Uterus (tissue), 2 donors: ENCODE measurements at regions not wholly inside any gene's neighbourhood (a gene's known extent, or its start where the extent isn't known, plus 50 kb on each side); places are given as distances from the start of the nearest gene placed in this dataset.

Source experiments
- POLR2A ChIP-seq, 2 donors: fragments of 450-650 bp; IDR thresholded peaks; one replicate each; pipeline ENCODE4 v1.6.1; 2016; ENCODE audit warnings: antibody characterized with exemption in 2 of 2, mild to moderate bottlenecking in 1 of 2, moderate library complexity in 1 of 2
- TF ChIP-seq, protein P1 (sequence below), 4 experiments: fragments of 200-600 bp in 2 of 4; fragments of 450-650 bp in 2 of 4; sonication (generic) in 2 of 4; IDR thresholded peaks; one replicate each; pipeline ENCODE4 v1.5.1; 2016 to 2019; ENCODE audit warnings: antibody characterized with exemption in 4 of 4, mild to moderate bottlenecking in 2 of 4, moderate library complexity in 1 of 4

DNA sequence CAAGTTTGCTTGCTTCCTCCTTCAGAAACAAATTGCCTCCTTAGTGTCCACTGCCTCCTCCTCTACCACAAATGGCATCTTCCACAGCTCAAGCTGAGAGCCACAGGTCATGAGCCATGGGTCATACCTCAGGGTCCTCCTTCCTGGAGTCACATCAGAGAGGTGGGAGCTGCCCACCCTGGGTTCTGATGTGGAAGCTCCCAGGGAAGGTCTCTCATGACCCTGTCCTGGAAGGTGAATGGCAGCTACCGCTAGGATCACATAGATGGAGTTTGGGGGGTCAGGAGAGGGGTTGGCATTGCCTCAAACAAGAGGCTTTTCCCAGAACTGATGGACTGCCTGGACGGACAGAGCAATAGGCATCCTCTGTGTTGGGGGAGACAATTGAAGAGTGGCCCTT lies 321.4 kb downstream of the MATN1 start:
- TF ChIP-seq, protein P1, sequence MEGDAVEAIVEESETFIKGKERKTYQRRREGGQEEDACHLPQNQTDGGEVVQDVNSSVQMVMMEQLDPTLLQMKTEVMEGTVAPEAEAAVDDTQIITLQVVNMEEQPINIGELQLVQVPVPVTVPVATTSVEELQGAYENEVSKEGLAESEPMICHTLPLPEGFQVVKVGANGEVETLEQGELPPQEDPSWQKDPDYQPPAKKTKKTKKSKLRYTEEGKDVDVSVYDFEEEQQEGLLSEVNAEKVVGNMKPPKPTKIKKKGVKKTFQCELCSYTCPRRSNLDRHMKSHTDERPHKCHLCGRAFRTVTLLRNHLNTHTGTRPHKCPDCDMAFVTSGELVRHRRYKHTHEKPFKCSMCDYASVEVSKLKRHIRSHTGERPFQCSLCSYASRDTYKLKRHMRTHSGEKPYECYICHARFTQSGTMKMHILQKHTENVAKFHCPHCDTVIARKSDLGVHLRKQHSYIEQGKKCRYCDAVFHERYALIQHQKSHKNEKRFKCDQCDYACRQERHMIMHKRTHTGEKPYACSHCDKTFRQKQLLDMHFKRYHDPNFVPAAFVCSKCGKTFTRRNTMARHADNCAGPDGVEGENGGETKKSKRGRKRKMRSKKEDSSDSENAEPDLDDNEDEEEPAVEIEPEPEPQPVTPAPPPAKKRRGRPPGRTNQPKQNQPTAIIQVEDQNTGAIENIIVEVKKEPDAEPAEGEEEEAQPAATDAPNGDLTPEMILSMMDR (IDR thresholded peaks at IDR 0.05): no peak
- TF ChIP-seq POLR2A (IDR thresholded peaks at IDR 0.05): no peak
